KMS-11 (cell line): ENCODE measurements at regions not wholly inside any gene's neighbourhood (a gene's known extent, or its start where the extent isn't known, plus 50 kb on each side); places are given as distances from the start of the nearest gene placed in this dataset.

Experiments
- H2AFZ ChIP-seq: fragments of 200-600 bp; sonication (generic); 2 replicates; pipeline ENCODE4 v1.6.1; 2016; ENCODE audit warnings: antibody characterized with exemption, mixed run types, low read depth
- H3K27ac ChIP-seq: fragments of 200-600 bp; sonication (generic); 2 replicates; pipeline ENCODE4 v1.6.1; 2016; ENCODE audit warnings: mild to moderate bottlenecking, mixed run types
- H3K27me3 ChIP-seq: fragments of 200-600 bp; sonication (generic); 2 replicates; pipeline ENCODE4 v1.6.1; 2017; ENCODE audit warnings: mild to moderate bottlenecking, low read depth, mixed run types, moderate library complexity; ENCODE audit not compliant: insufficient read depth
- H3K36me3 ChIP-seq: fragments of 200-600 bp; sonication (generic); 2 replicates; pipeline ENCODE4 v1.6.1; 2017; ENCODE audit warnings: mild to moderate bottlenecking, mixed run types; ENCODE audit not compliant: insufficient read depth
- H3K4me1 ChIP-seq: fragments of 200-600 bp; sonication (generic); 2 replicates; pipeline ENCODE4 v1.6.1; 2016; ENCODE audit warnings: mild to moderate bottlenecking, low read depth, mixed run types; ENCODE audit not compliant: poor library complexity, severe bottlenecking
- H3K4me2 ChIP-seq: fragments of 200-600 bp; sonication (generic); 2 replicates; pipeline ENCODE4 v1.7.0; 2016; ENCODE audit warnings: mild to moderate bottlenecking, mixed run types
- H3K4me3 ChIP-seq: fragments of 200-600 bp; sonication (generic); IDR thresholded peaks from 2 replicates; pipeline ENCODE4 v1.6.1; 2017; ENCODE audit warnings: low read depth, low read length, mixed read lengths; ENCODE audit not compliant: insufficient read depth
- H3K79me2 ChIP-seq: fragments of 200-600 bp; sonication (generic); 2 replicates; pipeline ENCODE4 v1.6.1; 2016; ENCODE audit warnings: low read depth, mixed run types; ENCODE audit not compliant: insufficient read depth
- H3K9ac ChIP-seq: fragments of 200-600 bp; sonication (generic); 2 replicates; pipeline ENCODE4 v1.6.1; 2016; ENCODE audit warnings: mild to moderate bottlenecking, mixed run types
- H4K20me1 ChIP-seq: fragments of 200-600 bp; sonication (generic); 2 replicates; pipeline ENCODE4 v1.6.1; 2016; ENCODE audit warnings: mild to moderate bottlenecking, mixed run types; ENCODE audit not compliant: insufficient read depth
- TF ChIP-seq, protein P1 (sequence below): fragments of 200-600 bp; sonication (generic); conservative IDR thresholded peaks from 2 replicates; pipeline ENCODE4 v1.6.1; 2017; ENCODE audit warnings: low read depth, mild to moderate bottlenecking, antibody characterized with exemption, low read length, moderate library complexity, mixed read lengths

DNA sequence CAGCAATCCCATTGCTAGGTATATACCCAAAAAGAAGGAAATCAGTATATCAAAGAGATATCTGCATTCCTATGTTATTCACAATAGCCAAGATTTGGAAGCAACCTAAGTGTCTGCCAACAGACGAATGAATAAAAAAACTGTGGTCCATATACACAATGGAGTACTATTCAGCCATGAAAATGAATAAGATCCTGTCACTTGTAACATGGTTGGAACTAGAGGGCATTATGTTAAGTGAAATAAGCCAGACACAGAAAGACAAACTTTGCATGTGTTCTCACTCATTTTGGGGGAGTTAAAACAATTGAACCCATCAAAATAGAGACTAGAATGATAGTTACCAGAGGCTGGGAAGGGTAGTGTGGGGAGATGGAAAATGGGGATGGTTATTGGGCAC is 323.5 kb upstream of the NFE2L3 start:
- Histone ChIP-seq H3K4me1 (no peaks in the 10 kb centered on the region), H3K9ac (no peak overlapping the region), H3K4me2 (no peak overlapping the region), H2AFZ (no peak overlapping the region), H3K36me3 (no peaks in the 10 kb centered on the region), H3K4me3 (no peak overlapping the region), H3K27ac (no peak overlapping the region), H4K20me1 (no peaks in the 10 kb centered on the region), H3K27me3 (no peaks in the 10 kb centered on the region), H3K79me2 (no peaks in the 10 kb centered on the region)
- TF ChIP-seq, protein P1, sequence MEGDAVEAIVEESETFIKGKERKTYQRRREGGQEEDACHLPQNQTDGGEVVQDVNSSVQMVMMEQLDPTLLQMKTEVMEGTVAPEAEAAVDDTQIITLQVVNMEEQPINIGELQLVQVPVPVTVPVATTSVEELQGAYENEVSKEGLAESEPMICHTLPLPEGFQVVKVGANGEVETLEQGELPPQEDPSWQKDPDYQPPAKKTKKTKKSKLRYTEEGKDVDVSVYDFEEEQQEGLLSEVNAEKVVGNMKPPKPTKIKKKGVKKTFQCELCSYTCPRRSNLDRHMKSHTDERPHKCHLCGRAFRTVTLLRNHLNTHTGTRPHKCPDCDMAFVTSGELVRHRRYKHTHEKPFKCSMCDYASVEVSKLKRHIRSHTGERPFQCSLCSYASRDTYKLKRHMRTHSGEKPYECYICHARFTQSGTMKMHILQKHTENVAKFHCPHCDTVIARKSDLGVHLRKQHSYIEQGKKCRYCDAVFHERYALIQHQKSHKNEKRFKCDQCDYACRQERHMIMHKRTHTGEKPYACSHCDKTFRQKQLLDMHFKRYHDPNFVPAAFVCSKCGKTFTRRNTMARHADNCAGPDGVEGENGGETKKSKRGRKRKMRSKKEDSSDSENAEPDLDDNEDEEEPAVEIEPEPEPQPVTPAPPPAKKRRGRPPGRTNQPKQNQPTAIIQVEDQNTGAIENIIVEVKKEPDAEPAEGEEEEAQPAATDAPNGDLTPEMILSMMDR, result no peak

DNA sequence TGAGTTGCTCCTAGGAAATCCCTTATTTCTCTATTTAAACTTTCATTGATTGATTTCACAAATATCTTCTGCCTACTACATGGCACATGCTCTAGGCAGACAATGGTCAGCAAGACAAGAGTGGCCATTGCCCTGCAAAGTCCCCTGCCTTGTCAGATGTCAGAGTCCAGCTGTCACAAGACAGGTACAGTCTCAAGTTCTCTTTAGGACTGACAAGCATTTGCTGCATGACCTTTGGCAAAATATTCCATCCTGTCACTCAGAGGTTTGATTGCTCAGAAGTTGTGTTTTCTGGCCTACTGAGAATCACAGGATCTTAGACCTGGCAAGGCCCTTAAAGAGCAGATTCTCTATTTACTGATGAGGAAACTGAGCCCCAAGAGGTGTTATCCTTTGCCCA is 322.3 kb upstream of the NFE2L3 start:
- Histone ChIP-seq H3K79me2 (no peaks in the 10 kb centered on the region), H3K4me2 (no peak overlapping the region), H3K27me3 (no peaks in the 10 kb centered on the region), H2AFZ (no peak overlapping the region), H3K27ac (no peak overlapping the region), H3K4me3 (no peak overlapping the region), H3K4me1 (no peaks in the 10 kb centered on the region), H3K9ac (no peak overlapping the region), H3K36me3 (no peaks in the 10 kb centered on the region), H4K20me1 (no peaks in the 10 kb centered on the region)
- TF ChIP-seq, protein P1, result no peak

DNA sequence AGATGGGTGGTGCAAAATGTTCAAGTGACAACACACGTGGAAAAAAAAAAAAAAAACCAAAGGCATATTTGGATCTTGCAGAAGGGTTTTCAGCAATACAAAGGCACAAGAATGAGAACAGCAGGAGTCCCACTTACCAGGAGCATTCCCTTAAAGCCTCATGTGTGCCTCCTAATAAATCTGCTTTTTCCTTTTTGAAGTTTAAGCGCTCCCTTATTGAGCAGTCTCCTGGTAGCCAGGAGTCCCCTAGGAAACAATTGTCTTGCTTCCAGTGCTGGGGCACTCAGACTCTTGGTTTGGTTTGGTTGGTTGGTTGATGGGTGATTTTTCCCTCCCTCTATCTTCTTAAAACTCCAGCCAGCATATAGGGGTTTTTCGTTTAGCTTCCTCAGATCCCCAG is 321.8 kb upstream of the NFE2L3 start:
- no peaks in the 10 kb centered on the region for H3K36me3 ChIP-seq
- no peak overlapping the region for H2AFZ ChIP-seq
- H3K27me3 ChIP-seq, result no peaks in the 10 kb centered on the region
- H3K9ac ChIP-seq, result no peak overlapping the region
- no peak overlapping the region for H3K4me2 ChIP-seq
- no peaks in the 10 kb centered on the region for H3K79me2 ChIP-seq
- no peaks in the 10 kb centered on the region for H3K4me1 ChIP-seq
- no peaks in the 10 kb centered on the region for H4K20me1 ChIP-seq
- TF ChIP-seq, protein P1, result no peak
- no peak overlapping the region for H3K4me3 ChIP-seq
- no peak overlapping the region for H3K27ac ChIP-seq

DNA sequence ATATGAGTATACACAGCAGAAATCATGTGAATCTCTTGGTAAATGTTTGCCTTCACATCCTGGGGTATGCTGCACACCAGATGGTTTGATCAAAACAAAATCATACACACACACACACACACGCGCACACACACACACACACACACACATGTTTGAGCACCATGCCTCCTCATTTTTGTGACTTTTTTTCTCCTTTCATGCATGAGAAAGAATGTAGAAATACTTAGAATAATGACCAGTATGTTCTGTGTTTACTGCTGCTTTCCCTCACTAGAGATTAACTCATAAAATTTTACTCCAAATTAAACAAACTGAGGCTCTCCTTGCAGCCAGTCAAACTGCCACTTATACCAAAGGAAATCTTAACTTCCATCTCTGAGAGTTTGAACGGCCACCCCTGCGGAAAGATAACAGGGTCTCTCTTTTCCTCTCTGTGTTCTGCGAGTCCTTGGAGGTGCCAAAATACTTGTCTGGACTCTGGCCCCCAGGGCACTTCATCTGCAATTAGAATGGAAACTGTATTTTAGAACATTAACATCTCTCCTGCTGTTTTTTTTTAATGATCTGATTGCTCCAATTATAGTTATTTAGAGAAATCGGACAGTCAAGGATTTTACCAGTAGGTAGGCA is 320.8 kb upstream of the NFE2L3 start:
- Histone ChIP-seq H3K4me3 (no peak overlapping the region), H3K4me2 (no peak overlapping the region), H3K27me3 (no peaks in the 10 kb centered on the region), H3K9ac (no peak overlapping the region), H4K20me1 (no peaks in the 10 kb centered on the region), H3K36me3 (no peaks in the 10 kb centered on the region), H3K4me1 (no peaks in the 10 kb centered on the region), H3K79me2 (no peaks in the 10 kb centered on the region), H3K27ac (no peak overlapping the region), H2AFZ (no peak overlapping the region)
- TF ChIP-seq, protein P1, result no peak
